ENCODE measurements at regions not wholly inside any gene's neighbourhood (a gene's known extent, or its start where the extent isn't known, plus 50 kb on each side); places are given as distances from the start of the nearest gene placed in this dataset.
"Not testable (repeated sequence)": the region's sequence is repeated elsewhere in the genome, so short reads cannot be mapped to it uniquely, and the experiment has no call there.

- TF ChIP-seq CTCF (conservative IDR thresholded peaks at IDR 0.05; ENCODE audit: low read depth, low read length); SMC3 (IDR thresholded peaks at IDR 0.05; ENCODE audit: low read depth, low read length): not testable (repeated sequence)
Observed at GRCh38 chr1:102442317-102442716, 445.6 kb upstream of the OLFM3 start.
